HFF-Myc (cell line): ENCODE measurements at regions not wholly inside any gene's neighbourhood (a gene's known extent, or its start where the extent isn't known, plus 50 kb on each side); places are given as distances from the start of the nearest gene placed in this dataset.

ENCODE experiments used
- DNase-seq: peaks from one replicate; pipeline ENCODE4 v3.0.0-alpha.2; 2011; ENCODE audit warnings: low read depth; ENCODE audit errors: extremely low read depth
- H3K4me3 ChIP-seq: replicated peaks from 2 replicates; pipeline ENCODE4 v1.5.1; 2011; ENCODE audit warnings: low read depth, mild to moderate bottlenecking, control low read depth, low read length
- TF ChIP-seq, protein P1 (sequence below): IDR thresholded peaks from 2 replicates; pipeline ENCODE4 v1.5.1; 2012; ENCODE audit warnings: mild to moderate bottlenecking, low read depth, low read length, control low read depth; ENCODE audit errors: missing control alignments

GRCh38 chr6:150710236-150710635, 110.6 kb downstream of the PLEKHG1 start:
- TF ChIP-seq, protein P1, sequence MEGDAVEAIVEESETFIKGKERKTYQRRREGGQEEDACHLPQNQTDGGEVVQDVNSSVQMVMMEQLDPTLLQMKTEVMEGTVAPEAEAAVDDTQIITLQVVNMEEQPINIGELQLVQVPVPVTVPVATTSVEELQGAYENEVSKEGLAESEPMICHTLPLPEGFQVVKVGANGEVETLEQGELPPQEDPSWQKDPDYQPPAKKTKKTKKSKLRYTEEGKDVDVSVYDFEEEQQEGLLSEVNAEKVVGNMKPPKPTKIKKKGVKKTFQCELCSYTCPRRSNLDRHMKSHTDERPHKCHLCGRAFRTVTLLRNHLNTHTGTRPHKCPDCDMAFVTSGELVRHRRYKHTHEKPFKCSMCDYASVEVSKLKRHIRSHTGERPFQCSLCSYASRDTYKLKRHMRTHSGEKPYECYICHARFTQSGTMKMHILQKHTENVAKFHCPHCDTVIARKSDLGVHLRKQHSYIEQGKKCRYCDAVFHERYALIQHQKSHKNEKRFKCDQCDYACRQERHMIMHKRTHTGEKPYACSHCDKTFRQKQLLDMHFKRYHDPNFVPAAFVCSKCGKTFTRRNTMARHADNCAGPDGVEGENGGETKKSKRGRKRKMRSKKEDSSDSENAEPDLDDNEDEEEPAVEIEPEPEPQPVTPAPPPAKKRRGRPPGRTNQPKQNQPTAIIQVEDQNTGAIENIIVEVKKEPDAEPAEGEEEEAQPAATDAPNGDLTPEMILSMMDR, result no peak
- DNase-seq, result no peak
- H3K4me3 ChIP-seq, result no peak overlapping the region

- TF ChIP-seq, protein P1, result no peak
Observed at GRCh38 chr6:150711061-150711460, 111.4 kb downstream of the PLEKHG1 start.

DNA sequence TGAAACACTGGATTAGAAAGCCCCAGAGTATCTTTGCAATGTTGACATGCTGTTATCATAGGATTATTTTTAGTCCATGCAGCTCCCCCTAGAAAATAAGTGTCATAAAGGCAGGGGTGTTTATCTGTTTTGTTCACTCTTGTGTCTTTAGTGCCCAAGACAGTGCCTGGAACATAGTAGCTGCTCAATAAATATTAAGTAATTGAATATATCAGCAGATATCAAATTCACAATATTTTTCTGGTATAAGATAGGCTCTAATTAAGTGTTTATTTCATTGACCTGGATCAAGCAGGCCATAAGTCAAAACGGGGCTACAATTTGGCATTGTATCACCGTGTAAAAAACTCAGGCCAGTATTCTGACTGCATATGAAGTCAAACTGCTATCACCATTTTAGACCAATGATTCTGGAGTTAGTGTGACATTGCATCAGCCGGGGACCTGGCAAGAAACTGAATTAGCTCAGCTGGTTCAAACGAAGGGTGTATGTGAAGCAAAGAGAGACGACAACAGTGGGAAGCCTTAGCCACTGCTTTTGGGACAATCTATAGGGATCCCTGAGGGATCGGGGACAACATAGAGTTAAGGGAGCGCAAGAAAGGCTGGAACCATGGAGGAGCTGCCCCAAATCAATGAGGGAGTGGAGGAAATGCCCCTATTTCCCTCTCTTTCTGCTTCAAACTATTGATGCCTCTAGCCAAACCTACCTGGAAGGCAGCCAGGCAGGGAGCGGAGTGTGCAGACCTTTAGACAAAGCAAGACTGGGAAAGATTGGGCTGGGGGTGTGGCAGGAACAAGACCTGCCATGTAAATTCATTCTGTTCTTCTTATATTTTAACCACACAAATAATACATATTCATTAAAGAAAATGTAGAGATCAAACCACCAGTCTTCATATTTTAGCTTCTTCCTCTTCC, 112.2 kb downstream of the PLEKHG1 start:
- TF ChIP-seq, protein P1, result no peak
- DNase-seq, result no peak
- no peak overlapping the region for H3K4me3 ChIP-seq

More at GRCh38 chr6:150711061-150711460, 111.4 kb downstream of the PLEKHG1 start:
- no peak for DNase-seq
- no peak overlapping the region for H3K4me3 ChIP-seq

DNA sequence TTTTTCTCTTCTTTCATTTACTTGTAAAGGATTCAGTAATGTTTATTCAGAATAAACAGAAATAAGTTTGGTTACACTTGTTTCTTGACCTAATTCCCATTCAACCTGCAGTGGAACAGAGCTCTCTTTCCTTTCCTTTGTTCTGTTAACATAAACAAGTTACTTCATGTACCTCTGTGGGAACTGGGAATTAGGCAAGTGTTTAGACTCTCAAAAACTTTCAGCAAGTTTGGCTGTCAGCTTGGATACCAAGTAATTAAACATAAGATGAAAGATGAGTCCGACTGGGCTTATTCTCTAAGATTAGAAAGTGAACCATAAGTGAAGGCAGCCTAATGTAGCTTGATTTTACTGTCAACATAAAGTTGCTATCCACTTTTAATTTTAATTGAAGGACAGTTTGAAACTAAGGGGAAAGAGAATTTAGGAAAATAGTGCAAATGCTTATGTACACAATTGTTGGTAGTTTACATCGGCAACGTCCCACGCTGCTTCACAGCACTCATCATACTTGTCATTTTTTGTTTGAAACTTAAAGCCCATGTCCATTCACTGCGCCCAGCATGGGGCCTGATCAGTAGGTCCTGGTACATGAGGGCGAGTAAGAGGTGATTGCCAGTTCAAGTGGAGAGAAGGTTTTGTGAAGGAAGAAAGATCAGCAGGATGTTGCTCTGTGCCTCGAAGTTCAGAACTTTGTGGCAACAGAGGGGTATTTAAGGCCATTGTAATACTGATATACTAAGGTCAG, 113.0 kb downstream of the PLEKHG1 start:
- TF ChIP-seq, protein P1, result no peak

GRCh38 chr6:150713487-150713886, 113.8 kb downstream of the PLEKHG1 start:
- H3K4me3 ChIP-seq, result no peak overlapping the region
- TF ChIP-seq, protein P1, result no peak
- DNase-seq, result no peak

More for the DNA sequence above, 113.0 kb downstream of the PLEKHG1 start:
- DNase-seq, result no peak
- H3K4me3 ChIP-seq, result no peak overlapping the region

DNA sequence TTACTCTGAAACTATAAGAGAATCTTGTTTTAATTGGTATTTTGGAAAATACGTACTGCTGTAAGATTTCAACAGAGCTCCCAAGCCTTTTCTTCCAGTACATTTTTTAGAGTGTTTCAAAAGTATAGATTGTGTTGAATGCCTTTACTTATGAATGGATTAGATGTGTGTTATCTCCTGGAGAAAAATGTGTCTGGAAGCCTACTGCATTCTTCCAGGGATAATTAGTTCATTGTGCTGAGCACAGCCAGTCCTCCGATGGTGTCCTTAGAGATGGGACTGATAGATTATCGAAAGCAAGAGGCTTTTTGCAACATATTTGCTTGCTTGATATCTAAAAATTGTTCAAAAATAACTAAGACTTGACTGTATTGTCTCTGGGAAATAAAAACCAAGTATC, 114.2 kb downstream of the PLEKHG1 start:
- TF ChIP-seq, protein P1, result no peak
- H3K4me3 ChIP-seq, result no peak overlapping the region
- DNase-seq, result no peak
